Frontal cortex (tissue), 3 donors: ENCODE measurements at regions not wholly inside any gene's neighbourhood (a gene's known extent, or its start where the extent isn't known, plus 50 kb on each side); places are given as distances from the start of the nearest gene placed in this dataset.

Experiments
- DNase-seq, 2 donors: peaks; one replicate each; pipeline ENCODE4 v3.0.0; 2012; ENCODE audit warnings: low spot score in 2 of 2
- FAIRE-seq: peaks from 2 replicates; lab custom pipeline; 2012; peaks lifted over from hg19 to GRCh38; lab: Jason Lieb, UNC
- donor health status: control.
- donor health status: control.
- donor health status: control.

DNA sequence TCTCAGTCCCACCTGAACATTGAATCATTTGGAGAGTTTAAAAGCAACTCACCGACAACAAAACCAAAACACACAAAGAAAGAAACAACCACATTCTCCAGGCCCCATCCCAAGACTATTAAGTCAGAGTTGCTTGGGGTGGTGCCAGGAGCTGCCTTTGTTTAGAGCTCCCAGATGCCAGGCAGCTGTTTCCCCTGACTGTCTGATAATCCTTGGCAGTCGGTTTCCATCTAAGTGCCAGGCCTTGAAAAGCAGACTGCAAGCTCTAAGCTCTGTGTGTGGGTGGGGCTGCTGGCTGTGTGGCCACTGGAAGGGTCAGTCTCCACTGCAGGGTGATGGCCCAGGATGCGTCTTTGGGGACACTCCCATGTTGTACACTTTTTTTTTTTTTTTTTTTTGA lies 255.3 kb upstream of the AGAP1 start:
- DNase-seq (no peak), FAIRE-seq (no peak)

DNA sequence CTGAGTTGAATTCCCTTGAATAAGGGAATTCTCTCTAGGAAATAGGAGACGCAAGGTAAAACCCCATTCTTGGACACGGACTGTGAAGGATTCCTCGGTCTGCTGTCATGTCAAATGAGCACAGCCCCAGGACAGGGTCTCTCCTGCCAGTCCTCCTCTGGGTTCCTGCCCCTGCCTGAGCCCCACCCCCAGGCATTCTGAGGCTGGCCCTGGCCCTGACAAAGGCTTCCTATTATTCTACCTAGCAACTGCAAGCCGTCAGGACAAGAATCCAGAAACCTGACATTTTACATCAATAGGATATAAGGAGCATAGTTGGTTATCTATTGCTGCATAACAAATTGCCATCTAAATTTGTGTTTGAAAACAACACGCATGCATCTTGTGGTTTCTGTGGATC lies 253.3 kb upstream of the AGAP1 start:
- DNase-seq (no peak), FAIRE-seq (no peak)

DNA sequence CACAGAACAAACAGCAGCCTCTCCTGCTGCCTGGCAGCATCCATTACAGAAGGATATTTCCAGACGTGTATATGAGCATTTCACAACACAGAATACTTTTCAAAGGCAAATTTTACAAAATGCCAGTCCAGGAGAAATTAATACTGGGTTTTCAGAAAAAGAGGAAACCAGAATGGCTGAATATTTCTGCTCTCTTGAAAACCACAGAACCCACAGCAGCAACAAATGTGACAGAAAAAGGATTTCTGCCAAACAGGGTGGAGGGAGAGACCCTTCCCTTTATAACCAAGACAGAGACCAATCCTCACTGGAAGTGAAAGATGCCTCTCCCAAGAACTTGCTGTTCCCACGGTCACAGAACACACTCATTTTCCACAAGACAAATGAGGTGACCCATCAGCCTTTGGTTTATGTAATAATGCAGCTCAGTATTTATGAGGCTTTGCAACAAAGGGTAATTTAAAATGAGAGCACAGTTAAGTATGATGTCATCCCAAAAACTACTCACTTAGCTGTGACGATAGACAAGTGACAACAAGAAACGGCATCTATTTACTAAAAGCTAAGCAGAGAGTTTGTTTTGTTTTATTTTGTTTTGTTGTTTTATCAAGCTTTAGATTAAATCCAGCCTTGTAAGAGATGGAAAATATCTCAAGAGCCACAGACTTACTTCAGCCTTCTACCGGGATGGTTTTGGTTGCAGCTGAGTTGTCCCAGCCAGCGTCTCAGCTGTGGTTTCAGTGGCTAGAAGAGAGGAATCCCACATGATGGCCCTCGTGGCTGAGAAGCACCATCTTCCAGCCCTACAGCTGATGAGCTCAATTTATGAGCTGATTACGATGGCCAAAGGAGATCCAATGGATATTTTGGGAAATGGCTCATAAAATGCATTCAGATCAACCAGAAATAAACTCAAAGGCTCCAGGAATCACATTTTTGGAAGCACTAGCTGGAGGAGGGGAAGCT lies 249.3 kb upstream of the AGAP1 start:
- DNase-seq (no peak), FAIRE-seq (no peak)

DNA sequence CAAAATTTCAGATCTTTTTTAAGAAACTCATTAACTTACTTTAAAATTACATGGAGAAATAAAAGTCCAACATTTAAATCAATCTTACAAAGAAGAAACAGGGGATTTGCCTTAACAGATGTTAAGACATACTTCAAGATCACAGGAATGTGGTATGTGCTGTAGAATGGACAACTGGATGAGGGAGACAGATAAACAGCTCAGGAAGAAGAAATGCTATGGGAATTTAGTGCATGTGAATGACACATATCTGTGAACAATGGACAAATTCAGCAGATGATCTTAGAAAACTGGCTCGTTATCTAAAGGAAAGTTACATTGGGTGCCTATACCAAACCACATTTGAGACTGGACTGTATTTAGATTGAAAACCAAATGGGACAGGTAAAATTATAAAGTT lies 246.8 kb upstream of the AGAP1 start:
- no peak for DNase-seq
- no peak for FAIRE-seq

DNA sequence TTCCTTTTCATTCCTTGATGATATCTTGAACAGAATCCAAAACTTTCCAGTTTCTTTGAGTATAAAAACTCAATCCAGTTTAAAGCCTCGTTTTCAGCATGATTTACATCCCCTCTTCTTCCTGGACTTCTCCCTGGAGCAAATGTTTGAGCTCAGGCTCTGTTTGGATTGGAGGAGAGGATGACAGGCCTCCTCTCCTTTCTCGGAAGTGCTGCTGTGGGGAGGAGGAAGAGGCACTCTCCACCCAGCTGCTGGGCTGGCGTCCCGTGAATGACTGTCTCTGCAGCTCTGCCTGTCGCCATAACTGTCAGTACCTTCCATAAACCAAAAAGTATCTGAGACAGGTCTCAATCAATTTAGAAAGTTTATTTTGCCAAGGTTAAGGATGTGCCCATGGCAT lies 238.2 kb upstream of the AGAP1 start:
- no peak for DNase-seq
- FAIRE-seq = no peak

DNA sequence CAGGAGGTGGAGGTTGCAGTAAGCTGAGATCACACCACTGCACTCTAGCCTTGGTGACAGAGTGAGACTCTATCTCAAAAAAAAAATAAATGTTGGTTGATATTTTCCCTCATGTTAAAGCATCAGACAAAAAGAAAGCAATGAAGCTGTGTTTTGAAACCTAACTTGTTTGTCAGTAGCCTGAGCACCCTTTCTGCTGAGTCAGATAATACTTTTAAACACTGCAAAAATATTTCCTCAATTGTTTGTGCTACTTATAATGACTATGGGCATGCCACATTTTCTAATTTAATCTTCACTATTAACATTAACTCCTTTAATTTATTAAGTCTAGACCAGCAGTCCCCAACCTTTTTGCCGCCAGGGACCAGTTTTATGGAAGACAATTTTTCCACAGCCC lies 236.3 kb upstream of the AGAP1 start:
- DNase-seq (no peak), FAIRE-seq (no peak)

DNA sequence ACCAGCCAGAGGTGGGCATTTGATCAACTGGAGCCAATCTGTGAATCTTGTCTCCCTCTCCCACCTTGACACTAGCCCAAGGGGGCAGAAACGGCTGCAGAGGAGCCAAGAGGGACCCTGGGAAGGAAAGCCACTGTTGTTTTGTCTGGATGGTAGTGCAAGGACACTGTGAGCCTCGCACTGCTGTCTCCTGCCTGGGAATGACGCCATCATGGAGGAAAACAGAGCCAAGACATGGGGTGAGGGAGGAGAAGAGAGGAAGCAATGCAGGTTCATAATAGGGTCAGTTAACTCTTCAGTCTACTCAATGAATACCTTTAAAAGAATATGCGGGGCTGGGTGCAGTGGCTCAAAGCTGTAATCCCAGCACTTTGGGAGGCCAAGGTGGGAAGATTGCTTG lies 231.1 kb upstream of the AGAP1 start:
- FAIRE-seq (no peak), DNase-seq (no peak)

DNA sequence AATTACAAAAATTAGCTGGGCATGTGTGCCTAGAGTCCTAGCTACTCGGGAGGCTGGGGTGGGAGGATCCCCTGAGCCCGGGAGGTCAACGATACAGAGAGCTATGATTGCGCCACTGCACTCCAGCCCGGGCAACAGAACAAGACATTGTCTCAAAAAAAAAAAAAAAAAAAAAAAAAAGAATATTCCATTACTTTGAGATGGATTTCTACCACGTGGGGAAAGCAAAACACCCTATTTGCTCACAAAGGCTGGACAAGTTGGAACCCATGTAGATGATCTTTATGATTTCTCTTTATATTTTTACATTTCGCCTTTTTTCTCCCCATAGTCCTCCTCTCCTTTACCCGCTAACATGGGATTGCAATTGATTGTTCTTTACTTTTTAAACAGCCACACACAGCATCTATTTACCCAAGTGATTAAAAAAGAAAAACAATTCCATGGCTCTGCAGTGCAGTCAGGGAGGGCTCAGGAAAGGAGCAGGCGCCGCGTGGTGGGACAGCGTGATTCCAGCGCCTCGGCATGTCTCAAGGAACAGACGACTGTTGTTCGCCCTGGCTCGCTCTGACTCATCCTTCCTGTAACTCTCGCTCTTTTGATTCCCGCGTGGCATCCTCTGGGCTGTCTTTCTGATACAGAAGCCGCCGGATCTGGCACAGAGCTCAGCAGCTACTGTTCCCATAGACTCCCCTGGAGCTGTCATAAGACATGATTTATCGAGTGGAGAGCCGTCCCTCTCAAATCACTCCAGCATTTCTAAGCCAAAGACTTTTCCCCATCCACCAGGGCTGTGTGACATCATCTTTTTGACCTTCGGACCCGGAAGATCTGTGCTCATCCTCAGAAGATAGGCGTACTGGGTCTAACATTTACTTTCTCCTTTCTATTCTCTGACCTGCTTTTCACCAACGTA lies 230.4 kb upstream of the AGAP1 start:
- DNase-seq = peak; percentile 26 to 75
- no peak for FAIRE-seq

DNA sequence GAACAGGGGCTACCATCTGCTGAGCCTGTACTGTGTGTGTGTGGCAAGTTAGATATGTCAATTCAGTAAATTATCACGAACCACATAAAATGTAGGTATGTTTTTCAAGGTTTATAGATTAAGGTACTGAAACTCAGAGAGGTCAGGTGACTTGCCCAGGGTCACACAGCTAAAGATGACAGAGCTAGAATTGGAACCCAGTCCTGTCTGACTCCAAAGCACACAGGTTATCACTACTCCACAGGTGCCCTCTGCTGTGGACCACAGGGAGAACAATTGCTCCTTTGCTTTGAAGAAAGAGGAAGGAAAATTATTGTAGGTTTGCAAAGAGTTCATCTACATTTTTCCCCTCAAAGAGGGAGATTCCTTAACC lies 229.7 kb upstream of the AGAP1 start:
- FAIRE-seq (no peak), DNase-seq (no peak)

DNA sequence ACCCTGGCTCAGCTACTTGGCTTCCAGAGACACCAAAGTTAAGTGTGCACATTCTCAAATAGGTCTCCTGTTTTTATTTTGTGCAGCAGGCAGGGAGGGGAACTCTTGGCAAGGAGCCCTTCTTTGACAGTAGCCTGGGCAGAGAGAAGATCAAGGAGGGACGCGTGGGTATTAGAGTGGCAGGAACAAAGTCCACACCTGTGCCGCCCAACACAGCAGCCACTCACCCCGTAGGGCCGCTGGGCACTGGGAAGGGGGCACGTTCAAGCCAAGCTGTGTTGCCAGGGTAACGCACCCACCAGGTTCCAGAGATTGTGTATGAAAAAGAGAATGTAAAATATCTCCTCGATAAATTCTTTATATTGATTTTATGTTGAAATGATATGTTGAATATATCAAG lies 229.3 kb upstream of the AGAP1 start:
- FAIRE-seq = no peak
- no peak for DNase-seq

DNA sequence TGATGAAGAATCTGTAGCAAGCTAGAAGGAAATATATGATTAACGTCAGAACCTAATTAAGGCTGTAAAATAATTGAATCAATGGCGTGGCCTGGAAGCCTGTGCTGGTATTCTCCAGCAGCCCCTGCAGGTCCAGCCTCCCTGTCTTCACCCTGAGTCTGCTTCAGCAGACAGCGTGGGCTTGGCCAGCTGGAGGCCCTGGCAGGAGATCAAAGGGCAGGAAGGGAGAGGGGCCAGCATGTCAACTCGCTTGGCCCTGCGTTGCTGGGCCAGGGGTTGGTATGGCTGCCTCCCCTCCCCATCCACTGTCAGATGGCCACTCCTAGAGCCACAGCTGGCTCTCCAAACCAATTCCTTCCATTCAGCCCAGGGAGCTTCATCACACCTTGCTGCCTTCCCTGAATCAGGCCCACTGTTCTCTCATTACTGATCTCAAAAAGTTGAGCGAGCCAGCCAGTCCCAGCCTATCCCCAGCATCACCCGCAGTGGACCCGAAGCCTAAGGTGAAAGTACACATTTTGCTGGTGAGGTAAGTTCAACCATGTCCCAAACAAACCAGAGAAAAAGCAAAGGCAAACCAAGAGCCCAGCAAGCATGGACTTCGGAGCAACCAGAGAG lies 228.4 kb upstream of the AGAP1 start:
- FAIRE-seq (no peak), DNase-seq (no peak)

DNA sequence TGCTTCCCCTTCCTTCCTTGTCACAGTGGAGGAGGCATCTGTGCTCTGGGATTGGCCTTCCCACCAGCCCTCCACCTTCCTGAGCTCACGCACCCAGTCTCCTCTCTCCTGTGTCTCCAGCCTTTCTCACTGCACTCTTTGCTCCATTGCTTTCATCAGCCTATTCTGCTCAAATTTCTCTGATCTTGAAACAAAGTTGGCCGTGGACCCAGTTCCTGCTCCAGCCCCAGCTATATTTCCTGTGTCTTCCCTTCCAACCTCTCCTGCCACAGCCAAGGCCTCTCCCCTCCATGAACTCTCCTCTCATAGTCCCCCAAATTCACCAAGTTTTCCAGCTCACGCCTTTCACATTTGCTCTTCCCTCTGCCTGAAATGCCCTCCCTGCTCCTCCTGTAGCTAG lies 226.6 kb upstream of the AGAP1 start:
- FAIRE-seq = no peak

DNA sequence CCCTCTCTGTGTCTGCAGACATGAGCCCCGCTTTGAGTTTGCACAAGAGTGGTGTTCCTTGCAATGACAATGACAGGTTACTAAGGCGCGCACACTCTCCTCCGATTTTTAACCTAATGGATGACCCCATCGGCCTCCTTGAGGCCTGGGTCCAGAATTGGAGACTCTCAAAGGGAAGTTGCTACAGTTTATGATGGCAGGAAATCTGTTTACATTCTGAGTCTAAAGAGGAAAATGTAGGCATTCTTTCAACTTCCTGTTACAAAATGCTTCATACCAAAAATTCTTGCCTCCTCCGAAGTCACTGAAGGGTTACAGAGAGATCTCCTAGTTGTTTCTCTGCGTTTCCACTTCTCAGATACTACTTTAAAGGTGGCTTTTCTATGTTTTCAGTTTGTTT lies 225.3 kb upstream of the AGAP1 start:
- FAIRE-seq = no peak

More for the DNA sequence above, 226.6 kb upstream of the AGAP1 start:
- no peak for DNase-seq

DNA sequence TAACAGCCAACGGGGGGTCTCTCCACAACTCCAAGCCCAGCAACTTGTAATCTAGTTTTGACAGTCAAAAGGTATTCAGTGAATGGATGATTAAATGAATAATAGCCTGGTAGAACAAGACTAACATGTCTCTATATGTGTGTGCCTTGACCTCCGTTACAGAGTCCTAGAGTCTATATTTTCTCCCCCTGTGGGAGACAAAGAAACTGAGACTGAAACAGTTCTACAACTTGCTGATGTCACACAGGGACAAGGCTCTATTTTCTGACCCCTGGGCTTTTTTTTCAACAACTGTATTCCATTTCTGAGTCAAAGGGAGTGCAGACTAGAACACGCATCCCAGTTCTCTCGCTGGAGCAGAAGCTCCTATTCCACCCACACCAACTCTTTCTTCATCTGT lies 223.6 kb upstream of the AGAP1 start:
- no peak for FAIRE-seq
- no peak for DNase-seq

More for the DNA sequence above, 225.3 kb upstream of the AGAP1 start:
- no peak for DNase-seq

DNA sequence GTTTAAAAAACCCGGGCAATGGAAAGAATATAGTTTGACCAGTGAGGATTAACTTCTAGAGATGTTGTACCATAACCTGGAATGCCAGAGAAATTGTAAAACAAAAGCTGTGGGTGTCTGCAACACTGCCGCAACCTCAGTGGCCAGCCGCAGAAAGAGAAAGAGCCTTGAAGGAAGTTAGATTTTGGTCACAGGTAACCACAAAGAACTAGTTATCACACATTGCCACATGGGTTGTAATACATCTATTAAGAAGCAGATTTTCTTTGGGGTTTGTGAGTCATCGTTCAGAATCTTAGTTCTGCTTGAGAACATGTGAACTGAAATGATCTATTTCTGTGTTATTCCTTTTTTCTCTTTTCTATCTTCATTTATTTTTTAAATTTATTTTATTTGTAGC lies 222.9 kb upstream of the AGAP1 start:
- DNase-seq (no peak), FAIRE-seq (no peak)

DNA sequence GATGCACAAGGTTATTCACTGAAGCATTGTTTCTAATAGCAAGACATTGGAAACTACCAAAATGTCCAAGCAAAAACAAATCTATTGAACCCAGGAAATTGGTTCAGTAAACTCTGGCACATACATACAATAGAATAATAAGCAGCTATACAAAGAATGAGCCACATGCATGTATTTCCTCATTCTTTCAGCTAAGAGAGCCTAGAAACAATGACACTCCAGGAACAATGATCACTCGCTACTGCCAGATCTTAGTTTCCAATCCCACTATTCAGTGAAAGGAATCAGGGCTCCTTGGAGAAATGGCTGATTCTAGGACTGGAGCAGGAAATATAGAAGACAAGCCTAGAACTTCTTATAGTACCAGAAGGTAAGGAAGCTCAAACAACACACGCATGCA lies 221.9 kb upstream of the AGAP1 start:
- DNase-seq (no peak), FAIRE-seq (no peak)

DNA sequence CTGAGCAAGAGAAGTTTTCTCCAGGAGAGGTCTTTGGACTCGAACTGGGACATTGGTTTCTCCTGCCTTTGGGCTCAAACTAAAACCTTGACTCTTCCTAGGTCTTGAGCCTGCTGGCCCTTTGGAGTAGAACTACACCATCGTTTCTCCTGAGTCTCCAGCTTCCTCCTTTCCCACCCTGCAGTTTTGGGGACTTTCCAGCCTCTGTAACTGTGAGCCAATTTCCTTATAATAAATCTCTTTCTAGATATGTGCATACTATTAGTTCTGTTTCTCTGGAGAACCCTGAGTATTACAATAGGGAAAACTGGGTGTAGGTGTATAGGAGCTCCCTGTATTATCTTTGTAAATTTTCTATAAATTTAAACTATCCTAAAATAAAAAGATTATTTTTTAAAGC lies 219.8 kb upstream of the AGAP1 start:
- FAIRE-seq = no peak
- DNase-seq = no peak

DNA sequence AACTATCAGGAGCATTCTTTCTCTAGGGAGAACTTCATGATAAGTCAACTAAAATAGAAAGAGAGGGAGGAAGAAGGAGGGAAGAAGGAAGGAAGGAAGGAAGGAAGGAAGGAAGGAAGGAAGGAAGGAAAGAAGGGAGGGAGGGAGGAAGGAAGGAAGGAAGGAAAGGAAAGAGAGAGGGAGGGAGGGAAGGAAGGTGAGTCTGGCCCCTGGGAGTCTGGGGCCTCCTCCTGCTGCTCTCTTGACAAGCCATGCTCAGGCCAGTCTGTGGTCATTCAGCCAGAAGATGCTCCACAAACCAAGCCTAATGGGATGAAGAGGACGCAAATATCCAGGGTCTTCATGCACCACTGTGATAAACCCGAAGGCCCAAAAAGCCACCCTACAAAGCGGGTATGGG lies 216.4 kb upstream of the AGAP1 start:
- FAIRE-seq (no peak), DNase-seq (no peak)

DNA sequence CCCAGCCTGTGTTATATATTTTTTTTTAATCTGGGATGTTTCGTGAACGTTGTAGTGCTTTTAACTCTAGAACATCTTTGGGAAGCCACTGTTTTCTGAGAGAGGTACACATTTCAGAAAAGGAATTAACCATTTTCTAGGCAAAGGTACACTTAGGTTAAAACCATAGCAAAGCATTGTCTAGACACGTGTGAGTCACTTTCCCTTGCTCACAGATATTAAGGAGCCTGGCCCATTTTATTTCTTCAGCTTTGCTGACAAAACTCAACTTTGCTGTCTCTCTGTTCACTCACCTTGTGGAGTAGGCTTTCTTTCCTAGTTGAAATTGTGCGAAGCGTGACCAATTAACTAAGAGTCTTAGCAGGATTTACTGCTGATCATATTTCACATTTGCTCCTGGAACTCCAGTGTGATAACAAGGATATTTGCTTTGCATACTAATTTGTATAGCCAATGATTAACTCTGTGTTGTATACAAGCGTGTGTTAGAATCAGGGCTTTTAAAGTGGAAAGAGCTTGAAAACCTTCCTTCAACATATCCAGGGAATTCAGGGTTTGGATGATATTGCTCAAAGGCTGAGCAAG lies 215.0 kb upstream of the AGAP1 start:
- no peak for FAIRE-seq
- DNase-seq = no peak

DNA sequence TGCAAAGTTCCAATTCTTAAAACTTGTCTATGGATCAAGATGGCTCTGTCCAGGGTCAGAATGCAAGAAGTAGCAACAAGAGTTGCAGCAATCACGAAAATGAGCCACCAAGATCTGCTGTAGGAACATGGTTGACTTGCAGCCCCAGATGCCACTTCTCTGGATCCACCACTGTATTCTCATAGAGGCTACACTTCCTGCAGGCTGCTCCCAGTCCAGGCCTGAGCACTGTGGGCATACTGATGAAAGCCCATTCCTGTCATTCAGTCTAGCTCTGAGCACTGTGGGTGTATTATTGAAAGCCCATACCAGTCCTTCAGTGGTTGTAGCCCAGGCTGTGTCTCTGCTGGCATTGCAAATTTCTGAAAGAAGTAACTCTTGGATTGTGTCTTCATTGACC lies 213.9 kb upstream of the AGAP1 start:
- FAIRE-seq (no peak), DNase-seq (no peak)
